ENCODE measurements at regions not wholly inside any gene's neighbourhood (a gene's known extent, or its start where the extent isn't known, plus 50 kb on each side); places are given as distances from the start of the nearest gene placed in this dataset.
"Not testable (repeated sequence)": the region's sequence is repeated elsewhere in the genome, so short reads cannot be mapped to it uniquely, and the experiment has no call there.

DNA sequence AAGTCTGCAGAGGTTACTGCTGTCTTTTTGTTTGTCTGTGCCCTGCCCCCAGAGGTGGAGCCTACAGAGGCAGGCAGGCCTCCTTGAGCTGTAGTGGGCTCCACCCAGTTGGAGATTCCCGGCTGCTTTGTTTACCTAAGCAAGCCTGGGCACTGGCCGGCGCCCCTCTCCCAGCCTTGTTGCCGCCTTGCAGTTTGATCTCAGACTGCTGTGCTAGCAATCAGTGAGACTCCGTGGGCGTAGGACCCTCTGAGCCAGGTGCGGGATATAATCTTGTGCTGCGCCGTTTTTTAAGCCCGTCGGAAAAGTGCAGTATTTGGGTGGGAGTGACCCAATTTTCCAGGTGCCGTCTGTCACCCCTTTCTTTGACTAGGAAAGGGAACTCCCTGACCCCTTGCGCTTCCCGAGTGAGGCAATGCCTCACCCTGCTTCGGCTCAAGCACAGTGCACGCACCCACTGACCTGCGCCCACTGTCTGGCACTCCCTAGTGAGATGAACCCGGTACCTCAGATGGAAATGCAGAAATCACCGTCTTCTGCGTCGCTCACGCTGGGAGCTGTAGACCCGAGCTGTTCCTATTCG is 198.9 kb upstream of the ECI2 start:
- not testable (repeated sequence) for TF ChIP-seq CTCF (conservative IDR thresholded peaks at IDR 0.05); ZFX (IDR thresholded peaks at IDR 0.05)
